Osteocyte (in vitro differentiated cells): ENCODE measurements at regions not wholly inside any gene's neighbourhood (a gene's known extent, or its start where the extent isn't known, plus 50 kb on each side); places are given as distances from the start of the nearest gene placed in this dataset.

Experiments used
- DNase-seq: peaks from one replicate; pipeline ENCODE4 v3.0.0; 2021; ENCODE audit warnings: mixed read lengths; ENCODE audit not compliant: unreplicated experiment; ENCODE audit errors: extremely low spot score
- H3K27ac Mint-ChIP-seq: one replicate; pipeline ENCODE4 v1.8.0; 2021; ENCODE audit warnings: mild to moderate bottlenecking, mixed read lengths; ENCODE audit not compliant: unreplicated experiment
- H3K27me3 Mint-ChIP-seq: one replicate; pipeline ENCODE4 v1.8.0; 2021; ENCODE audit warnings: mixed read lengths; ENCODE audit not compliant: unreplicated experiment
- H3K36me3 Mint-ChIP-seq: one replicate; pipeline ENCODE4 v1.8.0; 2021; ENCODE audit warnings: mixed read lengths; ENCODE audit not compliant: unreplicated experiment
- H3K4me1 Mint-ChIP-seq: one replicate; pipeline ENCODE4 v1.8.0; 2021; ENCODE audit warnings: mixed read lengths; ENCODE audit not compliant: unreplicated experiment
- H3K4me3 Mint-ChIP-seq: one replicate; pipeline ENCODE4 v1.8.0; 2021; ENCODE audit warnings: mild to moderate bottlenecking, moderate library complexity, mixed read lengths; ENCODE audit not compliant: unreplicated experiment
- H3K9me3 Mint-ChIP-seq: one replicate; pipeline ENCODE4 v1.8.0; 2021; ENCODE audit warnings: mixed read lengths; ENCODE audit not compliant: unreplicated experiment
- TF ChIP-seq, protein P1 (sequence below): fragments of 200-600 bp; sonication (generic); IDR thresholded peaks from 2 replicates; pipeline ENCODE4 v1.5.0; 2021; ENCODE audit warnings: antibody characterized with exemption, mild to moderate bottlenecking, moderate library complexity

DNA sequence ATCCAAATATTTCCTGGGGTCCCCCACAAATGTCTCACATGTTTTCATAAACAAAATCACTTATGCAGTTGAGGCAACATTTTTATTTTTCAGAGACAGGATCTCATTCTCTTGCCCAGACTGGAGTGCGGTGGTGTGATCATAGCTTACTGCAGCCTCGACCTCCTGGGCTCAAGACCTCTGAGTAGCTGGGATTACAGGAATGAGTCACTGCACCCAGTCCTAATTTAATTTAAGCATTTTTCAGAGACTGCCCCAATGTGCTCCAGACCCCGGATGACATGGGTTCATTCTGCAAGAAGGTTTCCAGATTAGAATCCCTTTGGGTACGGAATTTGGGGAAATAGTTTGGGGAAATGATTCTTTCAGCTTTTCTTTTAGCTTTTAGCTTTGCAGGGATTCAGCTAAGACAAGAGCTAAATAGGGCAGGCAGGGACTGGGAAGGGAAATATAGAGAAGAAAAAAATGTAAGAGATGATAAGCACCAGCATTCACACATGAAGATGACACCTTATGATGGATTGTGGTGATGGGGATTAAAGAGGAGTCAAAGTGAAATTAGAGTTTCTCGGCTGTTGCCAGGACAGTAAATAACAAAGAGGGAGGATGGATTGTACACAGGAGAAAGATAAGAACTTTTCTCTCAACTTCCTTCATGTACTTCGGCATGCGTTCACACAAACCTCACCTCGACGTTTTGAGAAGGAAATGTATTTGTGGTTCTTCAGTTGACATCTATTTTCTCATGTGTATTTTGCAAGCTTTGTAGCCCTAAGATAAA lies 169.4 kb upstream of the TAB2 start:
- Mint-ChIP-seq H3K36me3 (no peaks in the 10 kb centered on the region), H3K27me3 (peaks cover 36% of the 10 kb centered on the region), H3K4me1 (peaks cover under 1% of the 10 kb centered on the region), H3K9me3 (no peaks in the 10 kb centered on the region), H3K4me3 (no peak overlapping the region), H3K27ac (no peak overlapping the region)
- DNase-seq = no peak
- TF ChIP-seq, protein P1, sequence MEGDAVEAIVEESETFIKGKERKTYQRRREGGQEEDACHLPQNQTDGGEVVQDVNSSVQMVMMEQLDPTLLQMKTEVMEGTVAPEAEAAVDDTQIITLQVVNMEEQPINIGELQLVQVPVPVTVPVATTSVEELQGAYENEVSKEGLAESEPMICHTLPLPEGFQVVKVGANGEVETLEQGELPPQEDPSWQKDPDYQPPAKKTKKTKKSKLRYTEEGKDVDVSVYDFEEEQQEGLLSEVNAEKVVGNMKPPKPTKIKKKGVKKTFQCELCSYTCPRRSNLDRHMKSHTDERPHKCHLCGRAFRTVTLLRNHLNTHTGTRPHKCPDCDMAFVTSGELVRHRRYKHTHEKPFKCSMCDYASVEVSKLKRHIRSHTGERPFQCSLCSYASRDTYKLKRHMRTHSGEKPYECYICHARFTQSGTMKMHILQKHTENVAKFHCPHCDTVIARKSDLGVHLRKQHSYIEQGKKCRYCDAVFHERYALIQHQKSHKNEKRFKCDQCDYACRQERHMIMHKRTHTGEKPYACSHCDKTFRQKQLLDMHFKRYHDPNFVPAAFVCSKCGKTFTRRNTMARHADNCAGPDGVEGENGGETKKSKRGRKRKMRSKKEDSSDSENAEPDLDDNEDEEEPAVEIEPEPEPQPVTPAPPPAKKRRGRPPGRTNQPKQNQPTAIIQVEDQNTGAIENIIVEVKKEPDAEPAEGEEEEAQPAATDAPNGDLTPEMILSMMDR = no peak

GRCh38 chr6:149149653-149150052 lies 167.9 kb upstream of the TAB2 start:
- TF ChIP-seq, protein P1 = no peak

GRCh38 chr6:149150301-149150700 lies 167.2 kb upstream of the TAB2 start:
- no peak overlapping the region for H3K4me3 Mint-ChIP-seq
- peaks cover 29% of the 10 kb centered on the region for H3K27me3 Mint-ChIP-seq
- no peaks in the 10 kb centered on the region for H3K9me3 Mint-ChIP-seq
- peaks cover 16% of the 10 kb centered on the region for H3K4me1 Mint-ChIP-seq
- no peaks in the 10 kb centered on the region for H3K36me3 Mint-ChIP-seq
- H3K27ac Mint-ChIP-seq = no peak overlapping the region
- TF ChIP-seq, protein P1 = no peak
- DNase-seq = no peak

More at GRCh38 chr6:149149653-149150052, 167.9 kb upstream of the TAB2 start:
- no peaks in the 10 kb centered on the region for H3K9me3 Mint-ChIP-seq
- no peaks in the 10 kb centered on the region for H3K36me3 Mint-ChIP-seq
- no peak overlapping the region for H3K27ac Mint-ChIP-seq
- peaks cover 15% of the 10 kb centered on the region for H3K4me1 Mint-ChIP-seq
- H3K27me3 Mint-ChIP-seq = peaks cover 32% of the 10 kb centered on the region
- H3K4me3 Mint-ChIP-seq = no peak overlapping the region
- no peak for DNase-seq

- H3K4me1 Mint-ChIP-seq = peaks cover 16% of the 10 kb centered on the region
- DNase-seq = no peak
- no peaks in the 10 kb centered on the region for H3K9me3 Mint-ChIP-seq
- H3K4me3 Mint-ChIP-seq = no peak overlapping the region
- H3K27ac Mint-ChIP-seq = no peak overlapping the region
- no peaks in the 10 kb centered on the region for H3K36me3 Mint-ChIP-seq
- TF ChIP-seq, protein P1 = no peak
- H3K27me3 Mint-ChIP-seq = peaks cover 29% of the 10 kb centered on the region
Observed at GRCh38 chr6:149150801-149151398, 166.6 kb upstream of the TAB2 start.

- H3K4me3 Mint-ChIP-seq = no peak overlapping the region
- no peak overlapping the region for H3K27ac Mint-ChIP-seq
- TF ChIP-seq, protein P1 = no peak
- no peak for DNase-seq
- no peaks in the 10 kb centered on the region for H3K9me3 Mint-ChIP-seq
- H3K4me1 Mint-ChIP-seq = peaks cover 16% of the 10 kb centered on the region
- H3K27me3 Mint-ChIP-seq = peaks cover 18% of the 10 kb centered on the region
- no peaks in the 10 kb centered on the region for H3K36me3 Mint-ChIP-seq
Observed at GRCh38 chr6:149152521-149152920, 165.0 kb upstream of the TAB2 start.
